ENCODE measurements at regions not wholly inside any gene's neighbourhood (a gene's known extent, or its start where the extent isn't known, plus 50 kb on each side); places are given as distances from the start of the nearest gene placed in this dataset.
A peak's percentile ranks its signal among the peaks of the same experiment; 100 is the strongest.

GRCh38 chr13:53778937-53779336 lies 750.3 kb downstream of the OLFM4 start:
- Histone ChIP-seq H3K4me1 (ENCODE audit: insufficient read depth, low read length) (no peaks in the 10 kb centered on the region), H3K9me3 (ENCODE audit: low read depth, low read length) (no peaks in the 10 kb centered on the region), H3K4me3 (ENCODE audit: insufficient read depth, low read length) (no peak overlapping the region), H3K27ac (ENCODE audit: low read depth, low read length) (no peak overlapping the region), H4K20me1 (ENCODE audit: insufficient read depth, low read length) (no peaks in the 10 kb centered on the region), H3K27me3 (ENCODE audit: insufficient read depth, low read length) (no peaks in the 10 kb centered on the region), H3K4me2 (ENCODE audit: insufficient read depth, low read length) (no peak overlapping the region), H2AFZ (ENCODE audit: low read length) (no peak overlapping the region), H3K79me2 (ENCODE audit: insufficient read depth, low read length) (no peaks in the 10 kb centered on the region), H3K36me3 (ENCODE audit: insufficient read depth, low read length) (no peaks in the 10 kb centered on the region)
- DNase-seq (ENCODE audit: insufficient read length, low spot score, missing footprints): no peak
- TF ChIP-seq CTCF (IDR thresholded peaks at IDR 0.05; ENCODE audit: extremely low read depth, low read depth, low read length): no peak

- no peak for TF ChIP-seq CTCF (IDR thresholded peaks at IDR 0.05; ENCODE audit: extremely low read depth, low read depth, low read length)
- Histone ChIP-seq H2AFZ (ENCODE audit: low read length) (no peak overlapping the region), H3K4me2 (ENCODE audit: insufficient read depth, low read length) (no peak overlapping the region), H3K36me3 (ENCODE audit: insufficient read depth, low read length) (no peaks in the 10 kb centered on the region), H3K27me3 (ENCODE audit: insufficient read depth, low read length) (no peaks in the 10 kb centered on the region), H3K79me2 (ENCODE audit: insufficient read depth, low read length) (no peaks in the 10 kb centered on the region), H3K27ac (ENCODE audit: low read depth, low read length) (no peak overlapping the region), H4K20me1 (ENCODE audit: insufficient read depth, low read length) (no peaks in the 10 kb centered on the region), H3K4me3 (ENCODE audit: insufficient read depth, low read length) (no peak overlapping the region), H3K4me1 (ENCODE audit: insufficient read depth, low read length) (no peaks in the 10 kb centered on the region), H3K9me3 (ENCODE audit: low read depth, low read length) (no peaks in the 10 kb centered on the region)
- DNase-seq (ENCODE audit: insufficient read length, low spot score, missing footprints): no peak
Measured at GRCh38 chr13:53781941-53782340, 753.3 kb downstream of the OLFM4 start.

- TF ChIP-seq CTCF (IDR thresholded peaks at IDR 0.05; ENCODE audit: extremely low read depth, low read depth, low read length): peak; percentile 71
- no peak overlapping the region for H3K4me3 ChIP-seq (ENCODE audit: insufficient read depth, low read length)
- H3K27ac ChIP-seq (ENCODE audit: low read depth, low read length): no peak overlapping the region
- H3K9me3 ChIP-seq (ENCODE audit: low read depth, low read length): no peaks in the 10 kb centered on the region
- H3K27me3 ChIP-seq (ENCODE audit: insufficient read depth, low read length): no peaks in the 10 kb centered on the region
- H3K4me1 ChIP-seq (ENCODE audit: insufficient read depth, low read length): no peaks in the 10 kb centered on the region
- H3K79me2 ChIP-seq (ENCODE audit: insufficient read depth, low read length): no peaks in the 10 kb centered on the region
- peak; percentile 86 for DNase-seq (ENCODE audit: insufficient read length, low spot score, missing footprints)
- no peaks in the 10 kb centered on the region for H3K36me3 ChIP-seq (ENCODE audit: insufficient read depth, low read length)
- H3K4me2 ChIP-seq (ENCODE audit: insufficient read depth, low read length): peak overlapping the region; percentile 72
- H2AFZ ChIP-seq (ENCODE audit: low read length): peak overlapping the region; percentile 90
- no peaks in the 10 kb centered on the region for H4K20me1 ChIP-seq (ENCODE audit: insufficient read depth, low read length)
Measured at GRCh38 chr13:53782488-53782961, 753.9 kb downstream of the OLFM4 start.

- Histone ChIP-seq H2AFZ (ENCODE audit: low read length) (no peak overlapping the region), H3K4me1 (ENCODE audit: insufficient read depth, low read length) (no peaks in the 10 kb centered on the region), H3K27ac (ENCODE audit: low read depth, low read length) (no peak overlapping the region), H3K27me3 (ENCODE audit: insufficient read depth, low read length) (no peaks in the 10 kb centered on the region), H4K20me1 (ENCODE audit: insufficient read depth, low read length) (no peaks in the 10 kb centered on the region), H3K9me3 (ENCODE audit: low read depth, low read length) (no peaks in the 10 kb centered on the region), H3K4me3 (ENCODE audit: insufficient read depth, low read length) (no peak overlapping the region), H3K4me2 (ENCODE audit: insufficient read depth, low read length) (no peak overlapping the region), H3K36me3 (ENCODE audit: insufficient read depth, low read length) (no peaks in the 10 kb centered on the region), H3K79me2 (ENCODE audit: insufficient read depth, low read length) (no peaks in the 10 kb centered on the region)
- DNase-seq (ENCODE audit: insufficient read length, low spot score, missing footprints): no peak
- TF ChIP-seq CTCF (IDR thresholded peaks at IDR 0.05; ENCODE audit: extremely low read depth, low read depth, low read length): no peak
Measured at GRCh38 chr13:53783471-53783870, 754.9 kb downstream of the OLFM4 start.
